RWPE2 (cell line): ENCODE measurements at regions not wholly inside any gene's neighbourhood (a gene's known extent, or its start where the extent isn't known, plus 50 kb on each side); places are given as distances from the start of the nearest gene placed in this dataset.

Experiments
- ATAC-seq: fragments of 200-7000 bp; cut with Tn5 transposase; 3 replicates; pipeline ENCODE4 v1.9.1; 2021; ENCODE audit warnings: low read depth
- DNase-seq: peaks from one replicate; pipeline ENCODE4 v3.0.0-alpha.2; 2020; ENCODE audit warnings: low spot score
- H3K27ac ChIP-seq: fragments of 450-650 bp; 2 replicates; pipeline ENCODE4 v1.5.1; 2017; ENCODE audit warnings: mild to moderate bottlenecking; ENCODE audit not compliant: poor library complexity, severe bottlenecking
- H3K27me3 ChIP-seq: fragments of 250-450 bp; sonication (Bioruptor Pico); 2 replicates; pipeline ENCODE4 v1.5.1; 2021; ENCODE audit warnings: mild to moderate bottlenecking, moderate library complexity; ENCODE audit not compliant: insufficient read depth, poor library complexity, severe bottlenecking
- H3K36me3 ChIP-seq: fragments of 250-450 bp; sonication (Bioruptor Pico); 2 replicates; pipeline ENCODE4 v1.5.1; 2020; ENCODE audit warnings: low read depth, mild to moderate bottlenecking, moderate library complexity
- H3K4me1 ChIP-seq: fragments of 250-450 bp; sonication (Bioruptor Pico); 2 replicates; pipeline ENCODE4 v1.5.1; 2021; ENCODE audit warnings: mild to moderate bottlenecking, moderate library complexity; ENCODE audit not compliant: insufficient read depth, poor library complexity, severe bottlenecking
- H3K4me3 ChIP-seq: fragments of 250-450 bp; sonication (Bioruptor Pico); 2 replicates; pipeline ENCODE4 v1.5.1; 2021; ENCODE audit warnings: mild to moderate bottlenecking, moderate library complexity; ENCODE audit not compliant: severe bottlenecking
- H3K9me3 ChIP-seq: fragments of 250-450 bp; sonication (Bioruptor Pico); 2 replicates; pipeline ENCODE4 v1.5.1; 2021; ENCODE audit warnings: mild to moderate bottlenecking, moderate library complexity; ENCODE audit not compliant: severe bottlenecking
- CTCF ChIP-seq: fragments of 450-650 bp; IDR thresholded peaks from one replicate; pipeline ENCODE4 v1.5.1; 2017; ENCODE audit warnings: mild to moderate bottlenecking, moderate library complexity; ENCODE audit not compliant: poor library complexity, severe bottlenecking

GRCh38 chr13:90355162-90355751 lies 992.2 kb upstream of the MIR17HG start:
- no peak overlapping the region for H3K4me3 ChIP-seq
- DNase-seq (no peak), ATAC-seq (no peak)
- H3K4me1 ChIP-seq = no peaks in the 10 kb centered on the region
- no peak overlapping the region for H3K27ac ChIP-seq
- H3K9me3 ChIP-seq = no peaks in the 10 kb centered on the region
- TF ChIP-seq CTCF = no peak
- H3K27me3 ChIP-seq = no peaks in the 10 kb centered on the region
- H3K36me3 ChIP-seq = no peaks in the 10 kb centered on the region

GRCh38 chr13:90360785-90361184 lies 986.7 kb upstream of the MIR17HG start:
- Histone ChIP-seq H3K36me3 (no peaks in the 10 kb centered on the region), H3K4me3 (no peak overlapping the region), H3K9me3 (no peaks in the 10 kb centered on the region), H3K4me1 (no peaks in the 10 kb centered on the region), H3K27me3 (no peaks in the 10 kb centered on the region), H3K27ac (no peak overlapping the region)
- no peak for TF ChIP-seq CTCF
- no peak for DNase-seq
- no peak for ATAC-seq

- Histone ChIP-seq H3K9me3 (no peaks in the 10 kb centered on the region), H3K4me3 (no peak overlapping the region), H3K4me1 (no peaks in the 10 kb centered on the region), H3K36me3 (no peaks in the 10 kb centered on the region), H3K27ac (no peak overlapping the region), H3K27me3 (no peaks in the 10 kb centered on the region)
- no peak for TF ChIP-seq CTCF
- ATAC-seq = peak; percentile 27; the same call in 1 of the 3 replicates
- DNase-seq = no peak
These were observed 984.8 kb upstream of the MIR17HG start for GRCh38 chr13:90362707-90363106.

GRCh38 chr13:90365130-90365529 lies 982.4 kb upstream of the MIR17HG start:
- TF ChIP-seq CTCF = peak; percentile 40
- Histone ChIP-seq H3K9me3 (no peaks in the 10 kb centered on the region), H3K27me3 (no peaks in the 10 kb centered on the region), H3K4me3 (no peak overlapping the region), H3K4me1 (no peaks in the 10 kb centered on the region), H3K36me3 (no peaks in the 10 kb centered on the region), H3K27ac (no peak overlapping the region)
- no peak for ATAC-seq
- DNase-seq = no peak

- Histone ChIP-seq H3K36me3 (no peaks in the 10 kb centered on the region), H3K27me3 (no peaks in the 10 kb centered on the region), H3K9me3 (no peaks in the 10 kb centered on the region), H3K4me1 (no peaks in the 10 kb centered on the region), H3K4me3 (no peak overlapping the region), H3K27ac (no peak overlapping the region)
- ATAC-seq (no peak), DNase-seq (no peak)
- no peak for TF ChIP-seq CTCF
These were observed 973.3 kb upstream of the MIR17HG start for GRCh38 chr13:90374168-90374567.
